ELR (cell line): ENCODE measurements at regions not wholly inside any gene's neighbourhood (a gene's known extent, or its start where the extent isn't known, plus 50 kb on each side); places are given as distances from the start of the nearest gene placed in this dataset.

Source experiments
- DNase-seq: peaks from one replicate; pipeline ENCODE4 v3.0.0-alpha.2; 2015; ENCODE audit warnings: low read depth

- DNase-seq, result no peak
Observed at GRCh38 chr3:182216311-182216970, 504.7 kb downstream of the SOX2 start.

- DNase-seq, result no peak
Observed at GRCh38 chr3:182220013-182220412, 508.3 kb downstream of the SOX2 start.

DNA sequence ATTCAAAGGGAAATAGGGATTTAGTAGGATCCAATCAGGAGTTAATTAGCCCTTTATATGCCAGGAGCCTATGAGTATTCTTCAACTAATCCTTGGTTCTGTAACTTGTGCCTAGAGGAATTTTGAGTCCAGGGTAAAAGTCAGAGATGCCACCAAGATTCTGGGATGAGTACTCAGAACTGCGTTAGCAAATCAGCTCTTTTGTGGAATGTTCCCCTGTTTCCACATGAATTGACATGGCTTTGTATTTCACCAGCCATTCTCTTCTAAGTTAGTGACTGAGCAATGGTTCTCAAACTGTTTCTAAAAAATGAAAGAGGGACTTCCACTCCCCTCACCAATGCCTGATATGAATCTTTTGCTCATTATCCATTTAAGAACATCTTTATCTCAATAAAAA lies 508.7 kb downstream of the SOX2 start:
- DNase-seq, result no peak

GRCh38 chr3:182226995-182227394 lies 515.3 kb downstream of the SOX2 start:
- DNase-seq, result no peak

DNA sequence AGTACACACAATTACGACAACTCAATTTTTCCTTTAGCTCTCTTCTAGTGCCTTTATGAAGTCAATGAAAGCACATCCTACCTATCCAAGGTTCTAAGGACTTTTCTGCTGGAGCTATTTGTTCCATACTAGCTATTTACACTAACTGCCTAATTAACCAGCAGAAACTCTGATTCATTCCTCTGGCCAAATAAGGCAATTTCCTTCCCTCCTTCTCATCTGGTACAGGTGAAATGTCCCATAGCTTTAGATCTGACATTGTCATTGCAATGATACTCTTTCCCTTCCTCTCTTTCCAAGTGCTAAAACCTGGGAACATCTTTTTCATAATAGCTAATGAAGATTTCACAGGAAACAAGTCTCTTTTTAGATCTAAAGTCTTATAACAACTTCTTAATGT lies 521.7 kb downstream of the SOX2 start:
- DNase-seq, result no peak

DNA sequence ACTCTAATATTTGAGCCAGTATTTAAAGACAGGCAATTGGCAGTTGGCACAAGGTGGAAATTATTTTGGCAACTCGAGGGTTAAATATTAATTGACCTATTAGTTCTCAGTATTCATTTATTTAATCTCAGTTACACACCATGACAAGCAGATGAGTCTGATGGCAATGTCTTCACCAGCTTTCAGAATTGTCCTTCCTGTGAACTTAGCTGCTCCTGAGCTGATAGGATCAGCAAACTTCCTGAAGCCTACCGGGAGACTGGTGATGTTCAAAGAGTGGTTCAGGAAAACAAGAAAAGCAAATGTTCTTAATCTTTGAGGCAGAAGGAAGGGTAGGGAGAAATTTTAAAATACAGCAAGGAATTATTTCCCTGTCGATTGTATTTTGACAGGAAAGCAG lies 522.2 kb downstream of the SOX2 start:
- no peak for DNase-seq

DNA sequence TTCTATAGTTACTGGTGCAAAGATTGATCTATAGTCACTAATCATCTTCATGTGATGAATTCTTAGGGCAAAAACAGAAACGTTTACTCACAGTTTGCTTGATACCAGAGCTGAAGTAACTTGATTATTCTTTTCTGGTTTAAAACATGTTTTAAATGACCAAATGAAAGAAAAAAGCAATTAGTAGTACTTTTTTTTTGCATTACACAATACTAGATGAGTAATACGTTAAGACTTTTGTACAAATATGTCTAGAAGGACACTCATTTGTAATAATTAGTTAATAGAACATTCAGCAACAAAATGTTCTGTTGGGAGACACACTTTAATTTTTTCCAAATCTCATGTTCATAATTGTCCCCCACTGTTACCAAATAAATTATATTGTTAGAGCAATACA lies 523.2 kb downstream of the SOX2 start:
- no peak for DNase-seq

DNA sequence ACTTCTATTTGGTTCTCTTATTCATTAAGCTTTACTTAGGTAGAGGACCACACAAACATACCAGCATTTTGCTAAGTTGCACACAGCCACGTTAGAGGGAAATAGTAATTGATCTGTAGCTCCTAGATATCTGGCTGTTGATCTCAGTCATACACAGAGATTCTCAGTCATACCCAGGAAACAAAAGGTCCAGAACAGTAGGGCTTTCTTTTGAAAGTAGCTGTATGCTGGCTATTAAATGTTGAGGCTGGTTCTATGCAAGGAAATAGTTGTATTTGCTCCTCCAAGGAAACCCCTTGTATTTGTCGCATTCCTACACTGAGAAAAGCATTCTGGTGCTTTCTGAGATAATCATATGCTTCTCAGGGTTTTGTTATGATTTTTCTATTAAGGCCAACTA lies 523.8 kb downstream of the SOX2 start:
- DNase-seq, result no peak

GRCh38 chr3:182238126-182238525 lies 526.4 kb downstream of the SOX2 start:
- DNase-seq, result no peak

DNA sequence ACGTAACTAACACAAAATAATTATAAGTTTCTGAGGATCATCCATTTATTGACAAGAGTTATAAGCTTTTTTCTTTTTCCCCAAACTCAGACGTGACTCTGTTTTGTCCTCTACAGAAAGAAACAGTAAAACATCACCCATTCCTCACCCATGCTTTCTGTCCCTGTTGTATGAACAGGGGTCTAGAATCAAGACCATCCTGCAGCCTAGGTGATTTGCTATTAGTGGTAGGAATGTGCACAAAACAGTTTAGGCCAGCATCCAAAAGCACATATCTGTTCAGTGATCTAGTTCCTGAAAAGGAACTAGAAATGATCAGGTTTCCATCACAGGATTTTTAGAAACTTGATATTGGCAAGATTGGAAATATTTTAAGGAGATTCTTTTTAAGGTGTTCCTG lies 527.6 kb downstream of the SOX2 start:
- no peak for DNase-seq

- DNase-seq, result no peak
Observed at GRCh38 chr3:182240474-182240873, 528.7 kb downstream of the SOX2 start.

- no peak for DNase-seq
Observed at GRCh38 chr3:182241196-182241765, 529.6 kb downstream of the SOX2 start.

- no peak for DNase-seq
Observed at GRCh38 chr3:182241766-182242488, 530.2 kb downstream of the SOX2 start.

DNA sequence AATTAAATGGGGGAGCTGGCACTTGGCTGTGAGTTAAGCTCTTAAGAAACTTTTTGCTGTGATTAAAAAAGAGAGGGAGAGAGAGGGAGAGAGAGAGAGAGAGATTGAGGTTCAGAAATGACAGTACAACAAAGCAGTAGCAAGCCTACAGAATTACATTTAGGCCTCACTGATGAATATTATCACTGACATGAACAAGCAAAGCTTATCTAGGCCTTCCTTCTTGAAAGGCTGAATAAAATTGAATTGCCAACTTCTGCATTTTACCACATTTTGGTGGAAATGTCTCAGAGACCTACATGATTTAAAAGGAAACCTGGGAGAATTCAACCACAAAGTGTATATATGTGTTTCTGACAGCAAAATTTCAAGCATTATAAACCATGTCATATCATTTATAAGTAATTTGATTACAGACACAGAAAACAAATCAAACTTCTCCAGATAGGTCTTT lies 530.8 kb downstream of the SOX2 start:
- no peak for DNase-seq

GRCh38 chr3:182243625-182244024 lies 531.9 kb downstream of the SOX2 start:
- no peak for DNase-seq

- DNase-seq, result no peak
Observed at GRCh38 chr3:182244222-182244971, 532.7 kb downstream of the SOX2 start.

DNA sequence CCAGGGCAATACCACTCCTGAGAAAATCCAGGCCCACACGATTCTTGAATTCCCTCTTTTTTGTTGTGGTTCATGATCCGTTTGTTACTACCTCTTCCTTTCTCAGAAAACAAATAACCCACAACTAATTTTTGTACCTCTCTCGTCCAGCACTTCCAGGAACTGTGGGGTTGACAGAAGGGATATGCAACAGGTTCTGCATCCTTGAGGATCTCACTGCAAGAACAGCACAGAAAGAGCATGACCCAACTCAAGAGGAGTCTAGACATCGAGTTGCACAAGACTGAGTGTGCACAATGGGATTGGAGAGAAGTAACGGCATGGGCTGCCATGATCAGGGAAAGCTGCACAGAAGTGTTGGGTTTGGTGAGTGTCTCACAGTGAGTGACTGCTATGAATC lies 533.3 kb downstream of the SOX2 start:
- DNase-seq, result no peak

GRCh38 chr3:182246870-182247269 lies 535.1 kb downstream of the SOX2 start:
- no peak for DNase-seq

DNA sequence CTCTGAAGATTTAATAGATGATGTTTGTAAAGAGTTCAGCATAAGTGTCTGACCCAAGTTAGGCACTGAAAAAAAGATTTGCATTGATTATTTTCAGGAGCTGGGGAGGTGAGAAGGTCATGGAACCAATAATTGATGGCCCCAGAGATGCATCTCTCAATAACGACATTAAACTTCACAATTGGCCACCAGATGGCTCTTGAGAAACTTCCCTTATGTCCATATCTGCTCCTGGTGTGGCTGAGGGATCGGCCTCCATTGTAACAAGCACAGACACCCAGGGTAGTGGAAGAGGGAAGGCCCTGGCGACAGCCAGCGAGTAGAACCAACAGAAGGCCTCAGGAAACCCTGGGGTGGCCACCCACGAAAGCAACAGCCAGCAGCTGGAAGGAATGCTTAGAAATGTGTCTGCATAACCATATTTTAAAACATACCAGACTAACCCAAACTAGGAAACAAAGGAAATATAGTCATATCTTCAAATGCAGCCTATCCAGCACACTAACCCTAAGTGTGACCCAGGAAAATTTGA lies 536.7 kb downstream of the SOX2 start:
- peak; percentile 5 for DNase-seq

DNA sequence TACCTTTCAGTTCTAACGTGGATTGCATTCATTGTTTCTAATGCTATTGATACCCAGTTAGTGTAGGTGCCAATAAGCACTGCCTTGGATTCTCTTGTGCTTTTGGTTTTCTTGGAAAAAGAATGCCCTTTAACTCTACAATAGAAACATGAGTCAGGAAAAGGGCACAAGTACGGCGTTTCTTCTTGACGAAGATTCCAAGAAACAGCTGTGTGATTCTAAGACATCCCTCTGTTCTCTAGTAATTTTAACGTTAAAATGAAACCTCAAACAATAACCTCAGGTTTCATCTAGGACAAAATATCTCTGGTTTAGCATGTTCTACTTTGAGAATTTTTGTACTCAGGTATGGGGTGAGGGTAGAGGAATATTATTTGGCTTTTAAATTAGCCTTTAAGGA lies 540.5 kb upstream of the ATP11B start:
- DNase-seq, result no peak

- no peak for DNase-seq
Observed at GRCh38 chr3:182255158-182255557, 538.1 kb upstream of the ATP11B start.

GRCh38 chr3:182257361-182257760 lies 535.9 kb upstream of the ATP11B start:
- DNase-seq, result no peak
